SU-DHL-6 (cell line): ENCODE measurements at regions not wholly inside any gene's neighbourhood (a gene's known extent, or its start where the extent isn't known, plus 50 kb on each side); places are given as distances from the start of the nearest gene placed in this dataset.
"Not testable (repeated sequence)": the region's sequence is repeated elsewhere in the genome, so short reads cannot be mapped to it uniquely, and the experiment has no call there.

Source experiments
- H2AFZ ChIP-seq: fragments of 200-600 bp; sonication (generic); 2 replicates; pipeline ENCODE4 v1.6.1; 2014; ENCODE audit warnings: low read depth, mild to moderate bottlenecking, moderate library complexity, mixed read lengths, antibody characterized with exemption, low read length; ENCODE audit not compliant: severe bottlenecking
- H3F3A ChIP-seq: fragments of 200-600 bp; shearing (Covaris generic); 2 replicates; pipeline ENCODE4 v1.6.0; 2016; ENCODE audit warnings: antibody characterized with exemption, mild to moderate bottlenecking; ENCODE audit not compliant: insufficient read depth
- H3K27ac ChIP-seq: fragments of 200-600 bp; sonication (generic); 2 replicates; pipeline ENCODE4 v1.5.1; 2016; ENCODE audit warnings: low read depth, mild to moderate bottlenecking, low read length, moderate library complexity, mixed read lengths
- H3K27me3 ChIP-seq: fragments of 200-600 bp; sonication (generic), shearing (Covaris generic); 2 replicates; pipeline ENCODE4 v1.6.0; 2014; ENCODE audit warnings: mild to moderate bottlenecking, low read length
- H3K36me3 ChIP-seq: fragments of 200-600 bp; sonication (generic); 2 replicates; pipeline ENCODE4 v1.6.1; 2014; ENCODE audit warnings: mild to moderate bottlenecking, low read length, mixed read lengths
- H3K4me2 ChIP-seq: fragments of 300-600, 200-600 bp; shearing (Covaris generic), sonication (generic); 2 replicates; pipeline ENCODE4 v1.6.0; 2014; ENCODE audit warnings: low read length, low read depth, mild to moderate bottlenecking; ENCODE audit not compliant: poor library complexity, severe bottlenecking
- H3K4me3 ChIP-seq: fragments of 200-600 bp; sonication (generic); 2 replicates; pipeline ENCODE4 v1.5.1; 2014; ENCODE audit warnings: antibody characterized with exemption, low read length, mild to moderate bottlenecking, mixed read lengths; ENCODE audit not compliant: insufficient read depth, poor library complexity, severe bottlenecking
- H3K79me2 ChIP-seq: fragments of 200-600 bp; sonication (generic); 2 replicates; pipeline ENCODE4 v1.6.1; 2014; ENCODE audit warnings: mild to moderate bottlenecking, low read length, moderate library complexity; ENCODE audit not compliant: insufficient read depth
- H3K9ac ChIP-seq: fragments of 200-600 bp; sonication (generic); 2 replicates; pipeline ENCODE4 v1.7.0; 2014; ENCODE audit warnings: mild to moderate bottlenecking, low read length
- H3K9me2 ChIP-seq: fragments of 200-600 bp; sonication (generic); replicated peaks from 2 replicates; pipeline ENCODE4 v1.6.1; 2014; ENCODE audit warnings: low read length; ENCODE audit not compliant: insufficient read depth
- H3K9me3 ChIP-seq: fragments of 200-600 bp; sonication (generic); 2 replicates; pipeline ENCODE4 v1.6.1; 2014; ENCODE audit warnings: low read length, mixed read lengths; ENCODE audit not compliant: insufficient read depth
- H4K20me1 ChIP-seq: fragments of 200-600 bp; sonication (generic); 2 replicates; pipeline ENCODE4 v1.6.1; 2014; ENCODE audit warnings: low read depth, mild to moderate bottlenecking, antibody characterized with exemption, low read length, moderate library complexity, mixed read lengths
- EZH2phosphoT487 ChIP-seq: fragments of 200-600 bp; sonication (generic), shearing (Covaris generic); conservative IDR thresholded peaks from 2 replicates; pipeline ENCODE4 v1.6.1; 2018; ENCODE audit warnings: mild to moderate bottlenecking, antibody characterized with exemption, low read length, moderate library complexity, mixed read lengths
- TF ChIP-seq, protein P1 (sequence below): fragments of 200-600 bp; sonication (generic); IDR thresholded peaks from one replicate; pipeline ENCODE4 v1.5.1; 2017; ENCODE audit warnings: antibody characterized with exemption, mild to moderate bottlenecking, low read length, moderate library complexity; ENCODE audit not compliant: insufficient read depth, poor library complexity, severe bottlenecking

DNA sequence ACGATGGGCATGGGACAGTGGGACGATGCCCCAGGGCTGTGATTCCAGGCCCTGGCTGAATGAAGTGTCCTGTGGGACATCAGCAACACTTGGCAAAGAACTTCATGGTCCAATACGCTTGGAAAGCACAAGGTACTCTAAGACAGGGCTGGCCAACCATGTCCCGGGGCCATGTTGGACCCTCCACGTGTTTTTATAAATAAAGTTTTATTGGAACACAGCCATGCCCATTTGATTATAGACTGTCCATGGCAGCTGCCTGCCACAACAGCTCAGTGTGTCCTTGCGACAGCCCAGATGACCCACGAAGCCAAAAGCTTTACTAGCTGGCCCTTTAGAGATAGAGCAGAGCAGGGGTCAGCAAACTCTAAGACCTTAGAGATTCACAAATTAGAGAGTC is 282.1 kb downstream of the C16orf95 start:
- no peaks in the 10 kb centered on the region for H3F3A ChIP-seq

DNA sequence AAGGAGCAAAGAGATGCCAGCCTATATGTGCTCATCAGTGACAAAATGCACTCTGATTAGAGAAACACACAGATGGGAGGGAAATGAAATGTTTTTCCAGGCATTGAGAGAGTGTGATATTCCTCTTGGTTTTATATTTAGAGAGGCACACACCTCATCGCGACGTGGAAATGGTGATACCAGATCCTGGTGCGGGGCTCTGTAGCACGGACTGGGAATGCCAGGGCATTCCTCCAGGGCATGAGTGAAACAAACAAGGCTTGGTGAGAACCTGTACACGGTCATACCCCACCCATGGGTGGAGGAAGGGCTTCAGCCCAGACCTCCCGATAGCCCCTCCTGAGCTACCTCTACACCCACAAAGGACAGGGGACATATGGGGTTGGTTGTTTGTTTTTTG is 280.2 kb downstream of the C16orf95 start:
- no peak overlapping the region for H3K4me2 ChIP-seq
- no peaks in the 10 kb centered on the region for H3K27me3 ChIP-seq
- H3K79me2 ChIP-seq = no peaks in the 10 kb centered on the region
- no peaks in the 10 kb centered on the region for H3K9me3 ChIP-seq
- TF ChIP-seq EZH2phosphoT487 = no peak
- TF ChIP-seq, protein P1, sequence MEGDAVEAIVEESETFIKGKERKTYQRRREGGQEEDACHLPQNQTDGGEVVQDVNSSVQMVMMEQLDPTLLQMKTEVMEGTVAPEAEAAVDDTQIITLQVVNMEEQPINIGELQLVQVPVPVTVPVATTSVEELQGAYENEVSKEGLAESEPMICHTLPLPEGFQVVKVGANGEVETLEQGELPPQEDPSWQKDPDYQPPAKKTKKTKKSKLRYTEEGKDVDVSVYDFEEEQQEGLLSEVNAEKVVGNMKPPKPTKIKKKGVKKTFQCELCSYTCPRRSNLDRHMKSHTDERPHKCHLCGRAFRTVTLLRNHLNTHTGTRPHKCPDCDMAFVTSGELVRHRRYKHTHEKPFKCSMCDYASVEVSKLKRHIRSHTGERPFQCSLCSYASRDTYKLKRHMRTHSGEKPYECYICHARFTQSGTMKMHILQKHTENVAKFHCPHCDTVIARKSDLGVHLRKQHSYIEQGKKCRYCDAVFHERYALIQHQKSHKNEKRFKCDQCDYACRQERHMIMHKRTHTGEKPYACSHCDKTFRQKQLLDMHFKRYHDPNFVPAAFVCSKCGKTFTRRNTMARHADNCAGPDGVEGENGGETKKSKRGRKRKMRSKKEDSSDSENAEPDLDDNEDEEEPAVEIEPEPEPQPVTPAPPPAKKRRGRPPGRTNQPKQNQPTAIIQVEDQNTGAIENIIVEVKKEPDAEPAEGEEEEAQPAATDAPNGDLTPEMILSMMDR = no peak
- H3K27ac ChIP-seq = no peak overlapping the region
- H4K20me1 ChIP-seq = no peaks in the 10 kb centered on the region
- H3K9ac ChIP-seq = no peak overlapping the region
- no peak overlapping the region for H2AFZ ChIP-seq
- H3F3A ChIP-seq = no peaks in the 10 kb centered on the region
- H3K9me2 ChIP-seq = no peaks in the 10 kb centered on the region
- H3K36me3 ChIP-seq = no peaks in the 10 kb centered on the region
- no peak overlapping the region for H3K4me3 ChIP-seq

More for the DNA sequence above, 282.1 kb downstream of the C16orf95 start:
- no peak overlapping the region for H3K4me2 ChIP-seq
- H3K4me3 ChIP-seq = no peak overlapping the region
- H3K27ac ChIP-seq = no peak overlapping the region
- H3K9me3 ChIP-seq = no peaks in the 10 kb centered on the region
- no peaks in the 10 kb centered on the region for H3K79me2 ChIP-seq
- no peak overlapping the region for H2AFZ ChIP-seq
- H4K20me1 ChIP-seq = no peaks in the 10 kb centered on the region
- H3K9ac ChIP-seq = no peak overlapping the region
- no peaks in the 10 kb centered on the region for H3K36me3 ChIP-seq
- no peaks in the 10 kb centered on the region for H3K27me3 ChIP-seq
- H3K9me2 ChIP-seq = no peaks in the 10 kb centered on the region
- TF ChIP-seq, protein P1 = no peak
- no peak for TF ChIP-seq EZH2phosphoT487

DNA sequence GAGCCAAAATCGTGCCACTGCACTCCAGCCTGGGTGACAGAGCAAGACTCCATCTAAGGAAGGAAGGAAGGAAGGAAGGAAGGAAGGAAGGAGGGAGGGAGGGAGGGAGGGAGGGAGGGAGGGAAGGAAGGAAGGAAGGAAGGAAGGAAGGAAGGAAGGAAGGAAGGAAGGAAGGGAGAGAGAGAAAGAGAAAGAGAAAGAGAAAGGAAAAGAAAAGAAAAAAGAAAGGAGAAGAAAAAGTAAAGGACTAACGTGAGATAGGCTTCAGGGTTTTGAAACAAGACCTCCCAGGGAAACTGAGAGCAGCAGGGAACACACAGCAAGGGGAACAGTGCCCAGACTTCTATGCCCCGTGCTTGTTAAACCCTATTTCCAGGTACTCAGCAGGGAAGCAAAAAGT is 278.7 kb downstream of the C16orf95 start:
- H3K9ac ChIP-seq, H3F3A ChIP-seq, H2AFZ ChIP-seq, H3K27ac ChIP-seq, H4K20me1 ChIP-seq, H3K9me2 ChIP-seq, H3K79me2 ChIP-seq, H3K9me3 ChIP-seq, H3K27me3 ChIP-seq, H3K36me3 ChIP-seq, H3K4me2 ChIP-seq, H3K4me3 ChIP-seq: not testable (repeated sequence)

DNA sequence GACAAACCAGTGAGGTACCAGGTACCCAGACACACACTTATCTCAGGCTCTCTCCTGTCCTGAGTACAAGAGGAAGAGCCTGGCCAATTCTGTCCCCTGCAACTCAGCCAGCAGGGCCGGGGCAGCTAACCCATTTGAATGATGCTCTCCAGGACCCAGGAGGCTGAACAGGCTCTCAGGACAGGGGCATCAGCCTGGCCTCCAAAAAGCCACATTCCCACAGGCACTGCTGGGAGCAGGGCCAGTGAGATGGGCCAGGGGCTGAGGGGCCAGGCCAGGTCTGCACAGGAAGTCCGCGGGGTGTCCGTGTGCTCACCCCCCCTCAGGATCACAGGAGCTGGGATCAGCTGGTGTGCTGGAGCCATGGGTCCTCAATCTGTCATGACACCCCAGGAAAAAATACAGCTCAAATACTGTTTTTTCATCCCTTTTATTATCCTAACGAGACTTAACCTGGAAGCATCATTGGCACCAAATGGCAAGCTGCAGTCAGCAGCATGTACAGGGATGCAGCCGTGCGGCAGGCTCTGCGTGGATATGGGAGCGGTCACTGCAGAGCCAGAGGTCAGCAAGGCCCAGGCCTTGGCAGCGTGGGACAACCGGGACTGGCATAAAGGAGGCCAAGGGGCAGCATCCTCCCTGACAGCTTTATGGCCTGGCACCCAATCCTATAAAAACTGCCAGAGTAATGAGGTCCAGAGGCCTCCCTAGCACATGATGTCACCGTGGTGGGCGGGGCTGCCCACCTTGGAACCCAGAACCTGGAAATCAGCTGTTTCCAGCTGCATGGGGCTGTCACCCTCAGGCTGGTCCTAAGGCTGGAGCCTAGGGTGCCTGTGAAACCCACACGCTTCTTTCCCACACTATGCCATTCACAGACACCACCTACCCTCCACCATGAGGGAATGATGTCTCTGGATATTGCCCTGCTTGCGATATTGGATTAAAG is 276.7 kb downstream of the C16orf95 start:
- H3K79me2 ChIP-seq = no peaks in the 10 kb centered on the region
- no peak overlapping the region for H3K4me2 ChIP-seq
- no peaks in the 10 kb centered on the region for H4K20me1 ChIP-seq
- no peaks in the 10 kb centered on the region for H3F3A ChIP-seq
- H3K27ac ChIP-seq = no peak overlapping the region
- no peaks in the 10 kb centered on the region for H3K27me3 ChIP-seq
- H3K9me2 ChIP-seq = no peaks in the 10 kb centered on the region
- no peak overlapping the region for H3K9ac ChIP-seq
- TF ChIP-seq, protein P1 = no peak
- TF ChIP-seq EZH2phosphoT487 = no peak
- H3K4me3 ChIP-seq = no peak overlapping the region
- H3K9me3 ChIP-seq = no peaks in the 10 kb centered on the region
- no peak overlapping the region for H2AFZ ChIP-seq
- no peaks in the 10 kb centered on the region for H3K36me3 ChIP-seq
